Kidney (tissue), 13 donors: ENCODE measurements at regions not wholly inside any gene's neighbourhood (a gene's known extent, or its start where the extent isn't known, plus 50 kb on each side); places are given as distances from the start of the nearest gene placed in this dataset.
A peak's percentile ranks its signal among the peaks of the same experiment; 100 is the strongest.

Source experiments
- DNase-seq, 5 donors: peaks; one replicate each; pipeline ENCODE4 v3.0.0-alpha.2; 2013 to 2020
- FAIRE-seq: peaks from 2 replicates; lab custom pipeline; 2012; peaks lifted over from hg19 to GRCh38; lab: Jason Lieb, UNC
- H3K27ac ChIP-seq, 2 donors: one replicate each; pipeline ENCODE4 v1.7.0; 2013; ENCODE audit warnings: low read depth in 2 of 2, low read length in 2 of 2, inconsistent platforms in 1 of 2
- H3K27me3 ChIP-seq: one replicate; pipeline ENCODE4 v1.7.1; 2013; ENCODE audit warnings: low read length, inconsistent platforms; ENCODE audit not compliant: control insufficient read depth, insufficient read depth
- H3K36me3 ChIP-seq, 3 donors: one replicate each; pipeline versions ENCODE4 v1.7.0 to v1.7.1; 2013; ENCODE audit warnings: low read length in 3 of 3, control low read depth in 1 of 3, inconsistent platforms in 1 of 3; ENCODE audit not compliant: insufficient read depth in 3 of 3, control insufficient read depth in 2 of 3
- H3K4me1 ChIP-seq, 3 donors: one replicate each; pipeline versions ENCODE4 v1.7.0 to v1.7.1; 2013; ENCODE audit warnings: low read length in 3 of 3, inconsistent platforms in 1 of 3, low read depth in 1 of 3; ENCODE audit not compliant: control insufficient read depth in 2 of 3, insufficient read depth in 2 of 3
- H3K4me3 ChIP-seq, 3 donors: one replicate each; pipeline versions ENCODE4 v1.7.0 to v1.8.1; 2013; ENCODE audit warnings: low read length in 3 of 3, control low read depth in 1 of 3, inconsistent platforms in 1 of 3
- H3K9ac ChIP-seq, 3 donors: one replicate each; pipeline versions ENCODE4 v1.7.0 to v1.7.1; 2013; ENCODE audit warnings: low read length in 3 of 3, control low read depth in 1 of 3, inconsistent platforms in 1 of 3
- H3K9me3 ChIP-seq, 3 donors: one replicate each; pipeline versions ENCODE4 v1.7.0 to v1.7.1; 2013; ENCODE audit warnings: low read length in 3 of 3, control low read depth in 1 of 3, inconsistent platforms in 1 of 3; ENCODE audit not compliant: control insufficient read depth in 2 of 3, insufficient read depth in 1 of 3
- CTCF ChIP-seq: IDR thresholded peaks from 3 replicates; pipeline ENCODE4 v1.5.1; 2012; ENCODE audit warnings: mild to moderate bottlenecking, moderate library complexity, borderline replicate concordance; ENCODE audit not compliant: insufficient read depth; ENCODE audit errors: extremely low read depth
- intact Hi-C: fragments of 100-400 bp; cut with DNase I; formaldehyde crosslinking; loops from one replicate; pipeline ENCODE4 v1.11.1; 2022
- donor health status: control.
- donor health status: control.
- donor health status: control.
- donor health status: control.
- donor health status: control.
- donor health status: DM: yes; HTN: yes; CAD: no.
- donor health status: Normal renal cell carcinoma (clear cell type).

DNA sequence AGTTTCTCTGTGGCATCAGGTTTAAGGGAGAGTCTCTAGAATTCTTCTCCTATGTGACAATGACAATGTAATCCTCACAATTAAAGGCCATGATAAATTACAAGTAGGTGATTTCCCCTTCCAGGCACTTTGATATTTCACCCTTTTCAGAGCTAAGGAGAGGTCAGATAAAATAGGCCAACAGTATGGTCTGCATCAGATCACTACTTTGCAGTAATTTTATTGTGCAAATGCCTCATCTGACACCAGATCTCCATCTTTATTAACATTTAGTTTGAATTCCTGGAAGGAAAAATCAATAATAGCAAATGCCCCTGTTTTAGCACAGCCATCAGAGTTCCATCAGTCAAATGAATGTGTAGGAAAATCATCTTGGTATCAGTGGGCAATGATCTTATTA is 72.8 kb upstream of the RAB27B start:
- FAIRE-seq (no peak), DNase-seq (no peak)
- Histone ChIP-seq H3K9ac (no peak overlapping the region), H3K4me3 (no peak overlapping the region), H3K9me3 (no peaks in the 10 kb centered on the region), H3K4me1 (no peaks in the 10 kb centered on the region), H3K36me3 (no peaks in the 10 kb centered on the region), H3K27me3 (no peaks in the 10 kb centered on the region), H3K27ac (no peak overlapping the region)
- TF ChIP-seq CTCF, result no peak
- intact Hi-C loops, result no loop called here

DNA sequence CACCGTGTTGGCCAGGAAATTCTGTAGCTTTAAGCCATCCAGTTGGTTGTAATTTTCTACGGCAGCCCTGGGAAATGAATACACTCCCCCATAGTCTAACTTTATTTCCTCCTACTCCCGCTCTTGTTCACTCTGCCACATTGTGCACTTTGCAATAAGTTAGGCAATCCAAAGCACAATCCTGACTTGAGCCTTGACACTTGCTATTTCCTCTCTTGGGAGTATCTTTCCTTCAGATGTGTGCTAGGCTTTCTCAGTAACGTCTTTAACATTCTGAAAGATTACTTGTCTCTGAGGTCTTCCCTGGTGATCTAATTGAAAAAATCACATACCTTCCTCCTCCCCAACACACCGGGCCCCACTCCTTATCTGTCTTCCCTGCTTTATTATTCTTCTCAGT is 65.9 kb upstream of the RAB27B start:
- Histone ChIP-seq H3K9ac (no peak overlapping the region), H3K4me3 (no peak overlapping the region), H3K27me3 (no peaks in the 10 kb centered on the region), H3K27ac (no peak overlapping the region), H3K4me1 (no peaks in the 10 kb centered on the region), H3K36me3 (no peaks in the 10 kb centered on the region), H3K9me3 (no peaks in the 10 kb centered on the region)
- TF ChIP-seq CTCF, result no peak
- DNase-seq, result peak in 1 of 5 donors; percentile 18
- FAIRE-seq, result no peak
- intact Hi-C loops, result no loop called here

GRCh38 chr18:54764786-54765185 is 63.5 kb upstream of the RAB27B start:
- DNase-seq (no peak), FAIRE-seq (no peak)
- intact Hi-C loops, result no loop called here
- H3K9ac ChIP-seq, result no peak overlapping the region
- H3K27me3 ChIP-seq, result no peaks in the 10 kb centered on the region
- no peak for TF ChIP-seq CTCF
- H3K36me3 ChIP-seq, result no peaks in the 10 kb centered on the region
- H3K27ac ChIP-seq, result no peak overlapping the region
- no peak overlapping the region for H3K4me3 ChIP-seq
- no peaks in the 10 kb centered on the region for H3K9me3 ChIP-seq
- H3K4me1 ChIP-seq, result no peaks in the 10 kb centered on the region
